ENCODE measurements at regions not wholly inside any gene's neighbourhood (a gene's known extent, or its start where the extent isn't known, plus 50 kb on each side); places are given as distances from the start of the nearest gene placed in this dataset.

DNA sequence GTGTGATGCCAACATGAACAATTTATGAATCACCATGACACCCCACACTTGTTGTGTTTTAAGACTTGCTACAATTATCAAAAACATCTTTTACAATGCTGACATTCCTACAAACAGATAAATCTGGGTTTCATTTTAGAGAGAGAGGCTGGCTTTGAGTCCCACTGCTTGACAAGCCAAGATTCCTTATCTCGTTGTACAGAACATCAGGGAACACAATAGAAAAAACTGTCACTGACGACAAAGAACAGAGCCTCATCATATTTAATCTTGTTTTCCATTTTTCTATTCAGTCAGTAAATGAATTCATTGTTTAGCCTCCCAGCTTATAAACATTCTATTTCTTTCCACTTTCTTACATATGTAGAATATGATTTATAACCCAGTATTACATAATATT is 461.6 kb upstream of the VSTM2A start:
- intact Hi-C loops (cut with micrococcal nuclease): no loop called here
- CTCF ChIA-PET: no interaction called here
- ATAC-seq: no peak
- no peak overlapping the region for H3K4me3 Mint-ChIP-seq
- H3K4me1 Mint-ChIP-seq (ENCODE audit: low read depth): no peaks in the 10 kb centered on the region
- peaks cover 10% of the 10 kb centered on the region for H3K9me3 Mint-ChIP-seq
- TF ChIP-seq, protein P1, sequence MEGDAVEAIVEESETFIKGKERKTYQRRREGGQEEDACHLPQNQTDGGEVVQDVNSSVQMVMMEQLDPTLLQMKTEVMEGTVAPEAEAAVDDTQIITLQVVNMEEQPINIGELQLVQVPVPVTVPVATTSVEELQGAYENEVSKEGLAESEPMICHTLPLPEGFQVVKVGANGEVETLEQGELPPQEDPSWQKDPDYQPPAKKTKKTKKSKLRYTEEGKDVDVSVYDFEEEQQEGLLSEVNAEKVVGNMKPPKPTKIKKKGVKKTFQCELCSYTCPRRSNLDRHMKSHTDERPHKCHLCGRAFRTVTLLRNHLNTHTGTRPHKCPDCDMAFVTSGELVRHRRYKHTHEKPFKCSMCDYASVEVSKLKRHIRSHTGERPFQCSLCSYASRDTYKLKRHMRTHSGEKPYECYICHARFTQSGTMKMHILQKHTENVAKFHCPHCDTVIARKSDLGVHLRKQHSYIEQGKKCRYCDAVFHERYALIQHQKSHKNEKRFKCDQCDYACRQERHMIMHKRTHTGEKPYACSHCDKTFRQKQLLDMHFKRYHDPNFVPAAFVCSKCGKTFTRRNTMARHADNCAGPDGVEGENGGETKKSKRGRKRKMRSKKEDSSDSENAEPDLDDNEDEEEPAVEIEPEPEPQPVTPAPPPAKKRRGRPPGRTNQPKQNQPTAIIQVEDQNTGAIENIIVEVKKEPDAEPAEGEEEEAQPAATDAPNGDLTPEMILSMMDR (IDR thresholded peaks at IDR 0.05): no peak
- H3K27me3 Mint-ChIP-seq: no peaks in the 10 kb centered on the region
- POLR2A ChIA-PET: no interaction called here
- no peaks in the 10 kb centered on the region for H3K36me3 Mint-ChIP-seq (ENCODE audit: low read depth)
- DNase-seq: no peak
- H3K27ac Mint-ChIP-seq: no peak overlapping the region

GRCh38 chr7:54080971-54081370 is 461.2 kb upstream of the VSTM2A start:
- CTCF ChIA-PET: no interaction called here
- TF ChIP-seq, protein P1 (IDR thresholded peaks at IDR 0.05): no peak

DNA sequence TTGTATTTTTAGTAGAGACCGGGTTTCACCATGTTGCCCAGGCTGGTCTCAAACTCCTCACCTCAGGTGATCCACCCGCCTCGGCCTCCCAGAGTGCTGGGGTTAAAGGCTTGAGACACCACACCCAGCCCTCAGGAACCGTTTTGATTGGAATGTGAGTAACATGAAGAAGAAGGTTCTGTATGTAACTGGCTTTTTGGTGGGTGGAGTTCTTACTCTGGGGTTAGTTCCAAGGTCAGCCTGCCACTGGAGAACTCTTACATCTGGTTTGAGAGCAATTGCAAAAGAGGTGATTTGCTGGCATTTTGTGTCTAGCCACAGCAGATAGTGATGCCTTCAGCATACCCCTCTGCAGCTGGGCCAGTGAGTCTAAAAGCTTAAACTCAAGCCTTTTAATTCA is 457.8 kb upstream of the VSTM2A start:
- H3K27me3 Mint-ChIP-seq: no peaks in the 10 kb centered on the region
- CTCF ChIA-PET: no interaction called here
- H3K36me3 Mint-ChIP-seq (ENCODE audit: low read depth): no peaks in the 10 kb centered on the region
- no peaks in the 10 kb centered on the region for H3K4me1 Mint-ChIP-seq (ENCODE audit: low read depth)
- H3K4me3 Mint-ChIP-seq: no peak overlapping the region
- H3K27ac Mint-ChIP-seq: no peak overlapping the region
- TF ChIP-seq, protein P1 (IDR thresholded peaks at IDR 0.05): no peak
- ATAC-seq (no peak), DNase-seq (no peak)
- intact Hi-C loops (cut with micrococcal nuclease): no loop called here
- POLR2A ChIA-PET: no interaction called here
- peaks cover 10% of the 10 kb centered on the region for H3K9me3 Mint-ChIP-seq

More at GRCh38 chr7:54080971-54081370, 461.2 kb upstream of the VSTM2A start:
- Mint-ChIP-seq H3K4me1 (ENCODE audit: low read depth) (no peaks in the 10 kb centered on the region), H3K9me3 (peaks cover 10% of the 10 kb centered on the region), H3K36me3 (ENCODE audit: low read depth) (no peaks in the 10 kb centered on the region), H3K27ac (no peak overlapping the region), H3K27me3 (no peaks in the 10 kb centered on the region), H3K4me3 (no peak overlapping the region)
- ATAC-seq: no peak
- no peak for DNase-seq
- POLR2A ChIA-PET: no interaction called here
- intact Hi-C loops (cut with micrococcal nuclease): no loop called here

DNA sequence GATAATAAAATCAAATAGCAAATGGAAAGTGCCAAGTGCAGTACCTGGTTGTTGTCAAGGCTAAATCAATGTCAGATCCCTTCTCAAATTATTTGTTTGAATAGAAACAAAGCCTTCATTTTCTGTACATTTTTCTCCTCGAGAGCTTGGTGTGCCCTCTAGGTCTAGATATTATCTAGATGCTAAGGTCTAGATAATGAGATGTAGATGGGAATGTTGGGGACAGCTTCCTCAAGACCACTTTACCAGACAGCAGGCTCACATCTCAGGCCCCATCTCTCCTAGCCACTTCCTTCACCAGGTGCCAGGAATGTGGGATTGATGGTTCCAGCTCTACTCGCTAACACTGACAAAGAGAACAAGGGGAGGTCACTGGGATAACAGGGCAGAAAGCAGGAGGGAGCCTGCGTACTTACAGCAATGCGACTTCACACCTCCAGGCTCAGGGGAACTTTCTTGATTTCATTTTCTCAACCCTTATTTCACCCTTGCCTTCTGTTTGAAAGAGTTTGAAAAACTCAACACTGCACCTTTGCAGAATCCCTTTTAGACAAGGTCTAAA is 451.4 kb upstream of the VSTM2A start:
- ChIA-PET POLR2A (no interaction called here), CTCF (no interaction called here)
- no peak overlapping the region for H3K27ac Mint-ChIP-seq
- H3K9me3 Mint-ChIP-seq: peaks cover 19% of the 10 kb centered on the region
- intact Hi-C loops (cut with micrococcal nuclease): no loop called here
- no peaks in the 10 kb centered on the region for H3K27me3 Mint-ChIP-seq
- no peaks in the 10 kb centered on the region for H3K4me1 Mint-ChIP-seq (ENCODE audit: low read depth)
- no peak for ATAC-seq
- no peak for DNase-seq
- H3K4me3 Mint-ChIP-seq: no peak overlapping the region
- H3K36me3 Mint-ChIP-seq (ENCODE audit: low read depth): no peaks in the 10 kb centered on the region
- TF ChIP-seq, protein P1 (IDR thresholded peaks at IDR 0.05): no peak

DNA sequence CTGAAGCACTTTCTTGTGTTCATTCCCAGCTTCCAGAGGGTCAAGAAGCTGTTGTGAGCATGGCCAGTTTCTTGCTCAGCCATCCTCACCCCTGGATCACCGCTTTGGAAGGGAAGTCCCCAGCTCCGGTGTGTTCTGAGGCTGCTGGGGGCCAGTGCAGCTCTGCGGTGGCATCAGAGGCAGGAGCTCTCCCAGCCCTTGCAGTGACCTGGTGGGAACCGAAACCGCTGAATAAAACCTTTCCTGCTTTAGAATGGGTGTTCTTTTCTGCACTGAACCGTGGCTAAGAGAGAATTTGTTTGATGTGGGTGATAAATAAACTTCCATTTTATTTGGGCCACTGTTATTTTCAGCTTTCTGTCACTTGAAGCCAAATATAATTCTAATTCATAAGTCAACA is 450.9 kb upstream of the VSTM2A start:
- TF ChIP-seq, protein P1 (IDR thresholded peaks at IDR 0.05): no peak
- H3K9me3 Mint-ChIP-seq: peaks cover 19% of the 10 kb centered on the region
- intact Hi-C loops (cut with micrococcal nuclease): no loop called here
- no peak overlapping the region for H3K4me3 Mint-ChIP-seq
- no peaks in the 10 kb centered on the region for H3K36me3 Mint-ChIP-seq (ENCODE audit: low read depth)
- no peaks in the 10 kb centered on the region for H3K27me3 Mint-ChIP-seq
- ChIA-PET POLR2A (no interaction called here), CTCF (no interaction called here)
- no peaks in the 10 kb centered on the region for H3K4me1 Mint-ChIP-seq (ENCODE audit: low read depth)
- no peak for DNase-seq
- no peak overlapping the region for H3K27ac Mint-ChIP-seq
- no peak for ATAC-seq

Data from activated CD8-positive, alpha-beta T cell treated with anti-CD3 and anti-CD28 coated beads for 36 hours (primary cell).